Spleen (tissue), 7 donors: ENCODE measurements at regions not wholly inside any gene's neighbourhood (a gene's known extent, or its start where the extent isn't known, plus 50 kb on each side); places are given as distances from the start of the nearest gene placed in this dataset.

Source experiments
- CTCF ChIP-seq, 11 experiments: fragments of 200-600 bp in 7 of 11; fragments of 450-650 bp in 4 of 11; sonication (generic) in 4 of 11; IDR thresholded peaks in 8 of 11; conservative IDR thresholded peaks in 3 of 11; 1 replicate in 7 of 11; 2 replicates in 4 of 11; pipeline versions ENCODE4 v1.4.0 to v1.8.0; 2016 to 2021; ENCODE audit warnings: antibody characterized with exemption in 11 of 11, inconsistent platforms in 4 of 11, mild to moderate bottlenecking in 1 of 11
- POLR2A ChIP-seq, 3 donors: fragments of 450-650 bp; IDR thresholded peaks; one replicate each; pipeline ENCODE4 v1.5.1; 2017; ENCODE audit warnings: antibody characterized with exemption in 3 of 3, mild to moderate bottlenecking in 1 of 3
- POLR2AphosphoS5 ChIP-seq, 3 donors: sonication (generic); formaldehyde crosslinking; IDR thresholded peaks; one replicate each; pipeline ENCODE4 v1.5.1; 2017; ENCODE audit warnings: antibody characterized with exemption in 3 of 3
- donor health status: DM: no; HTN: no; CAD: no; lungs with moderate emphysema.
- donor health status: DM: no; HTN: no; CAD: no.
- donor health status: DM: no; HTN: no; CAD: no.

- TF ChIP-seq CTCF (IDR thresholded peaks at IDR 0.05 in 8 of 11, conservative IDR thresholded peaks at IDR 0.05 in 3 of 11) (no peak), POLR2AphosphoS5 (IDR thresholded peaks at IDR 0.05) (no peak), POLR2A (IDR thresholded peaks at IDR 0.05) (no peak)
Observed at GRCh38 chr6:147637620-147638195, 129.2 kb downstream of the SAMD5 start.
